GM12892 (cell line): ENCODE measurements at regions not wholly inside any gene's neighbourhood (a gene's known extent, or its start where the extent isn't known, plus 50 kb on each side); places are given as distances from the start of the nearest gene placed in this dataset.

ENCODE experiments used
- POLR2A ChIP-seq: IDR thresholded peaks from 2 replicates; pipeline ENCODE4 v1.6.1; 2011; ENCODE audit warnings: low read depth, low read length, control low read depth
- POLR2AphosphoS5 ChIP-seq: IDR thresholded peaks from 2 replicates; pipeline ENCODE4 v1.6.1; 2011; ENCODE audit warnings: low read depth, low read length, control low read depth
- TAF1 ChIP-seq: IDR thresholded peaks from 2 replicates; pipeline ENCODE4 v1.6.1; 2011; ENCODE audit warnings: low read depth, mild to moderate bottlenecking, control low read depth, low read length, borderline replicate concordance

DNA sequence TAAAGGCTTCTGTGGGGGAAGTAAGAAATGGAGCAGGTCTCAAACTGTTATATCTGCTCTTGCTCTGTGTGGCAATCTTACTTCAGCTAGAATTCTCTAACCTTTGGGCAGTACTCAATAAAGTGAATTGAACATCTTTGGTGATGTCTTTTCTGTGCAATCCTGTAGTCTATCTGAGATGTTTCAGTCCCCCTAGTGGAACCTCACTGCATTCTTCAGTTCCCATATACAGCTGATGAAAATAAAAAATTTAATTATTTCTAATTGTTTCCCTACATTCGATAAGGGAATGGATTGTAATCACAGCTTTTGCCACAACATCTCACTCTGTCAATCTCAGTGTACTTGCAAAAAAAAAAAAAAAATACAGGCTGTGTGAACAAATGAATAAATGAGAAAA lies 522.6 kb downstream of the DNAJB9 start:
- TF ChIP-seq POLR2A: no peak
- TF ChIP-seq TAF1: no peak
- TF ChIP-seq POLR2AphosphoS5: no peak
